ENCODE measurements at regions not wholly inside any gene's neighbourhood (a gene's known extent, or its start where the extent isn't known, plus 50 kb on each side); places are given as distances from the start of the nearest gene placed in this dataset.
"Not testable (repeated sequence)": the region's sequence is repeated elsewhere in the genome, so short reads cannot be mapped to it uniquely, and the experiment has no call there.

GRCh38 chr4:165563851-165564250 is 185.0 kb downstream of the CPE start:
- DNase-seq (ENCODE audit: low read depth, low spot score), result no peak
- POLR2A ChIA-PET, result no interaction called here
- no peak for TF ChIP-seq CTCF (IDR thresholded peaks at IDR 0.05; ENCODE audit: low read depth, low read length)

GRCh38 chr4:165569031-165569430 is 190.2 kb downstream of the CPE start:
- H3K9me3 ChIP-seq (ENCODE audit: control insufficient read depth, insufficient read depth, low read length), result no peaks in the 10 kb centered on the region
- ChIA-PET CTCF (no interaction called here), POLR2A (no interaction called here)
- TF ChIP-seq CTCF (IDR thresholded peaks at IDR 0.05; ENCODE audit: low read depth, low read length), result no peak
- DNase-seq (ENCODE audit: low read depth, low spot score), result no peak
- no peak overlapping the region for H3K4me3 ChIP-seq (ENCODE audit: low read depth, low read length)
- no peak overlapping the region for H3K27ac ChIP-seq (ENCODE audit: low read depth, low read length)
- H3K27me3 ChIP-seq (ENCODE audit: control insufficient read depth, insufficient read depth, low read length), result no peaks in the 10 kb centered on the region

More at GRCh38 chr4:165563851-165564250, 185.0 kb downstream of the CPE start:
- H3K4me3 ChIP-seq (ENCODE audit: low read depth, low read length), result no peak overlapping the region
- H3K27me3 ChIP-seq (ENCODE audit: control insufficient read depth, insufficient read depth, low read length), result no peaks in the 10 kb centered on the region
- no peak overlapping the region for H3K27ac ChIP-seq (ENCODE audit: low read depth, low read length)
- no peaks in the 10 kb centered on the region for H3K9me3 ChIP-seq (ENCODE audit: control insufficient read depth, insufficient read depth, low read length)
- CTCF ChIA-PET, result no interaction called here

GRCh38 chr4:165571476-165571875 is 192.7 kb downstream of the CPE start:
- H3K27ac ChIP-seq (ENCODE audit: low read depth, low read length); H3K4me3 ChIP-seq (ENCODE audit: low read depth, low read length); H3K27me3 ChIP-seq (ENCODE audit: control insufficient read depth, insufficient read depth, low read length); H3K9me3 ChIP-seq (ENCODE audit: control insufficient read depth, insufficient read depth, low read length); POLR2A ChIA-PET; DNase-seq (ENCODE audit: low read depth, low spot score): not testable (repeated sequence)
- CTCF ChIA-PET, result interaction anchor here (0.7 kb wide), 1 partner anchor 408 kb away, joined by 3 read pairs; no protein-coding TSS in a partner anchor

GRCh38 chr4:165580351-165580905 is 201.6 kb downstream of the CPE start:
- Histone ChIP-seq H3K27ac (ENCODE audit: low read depth, low read length) (no peak overlapping the region), H3K4me3 (ENCODE audit: low read depth, low read length) (no peak overlapping the region), H3K9me3 (ENCODE audit: control insufficient read depth, insufficient read depth, low read length) (no peaks in the 10 kb centered on the region), H3K27me3 (ENCODE audit: control insufficient read depth, insufficient read depth, low read length) (no peaks in the 10 kb centered on the region)
- CTCF ChIA-PET, result no interaction called here
- POLR2A ChIA-PET, result no interaction called here
- no peak for TF ChIP-seq CTCF (IDR thresholded peaks at IDR 0.05; ENCODE audit: low read depth, low read length)
- no peak for DNase-seq (ENCODE audit: low read depth, low spot score)

- Histone ChIP-seq H3K9me3 (ENCODE audit: control insufficient read depth, insufficient read depth, low read length) (no peaks in the 10 kb centered on the region), H3K27ac (ENCODE audit: low read depth, low read length) (no peak overlapping the region), H3K27me3 (ENCODE audit: control insufficient read depth, insufficient read depth, low read length) (no peaks in the 10 kb centered on the region), H3K4me3 (ENCODE audit: low read depth, low read length) (no peak overlapping the region)
- ChIA-PET CTCF (no interaction called here), POLR2A (no interaction called here)
- no peak for DNase-seq (ENCODE audit: low read depth, low spot score)
- TF ChIP-seq CTCF (IDR thresholded peaks at IDR 0.05; ENCODE audit: low read depth, low read length), result no peak
These were observed 204.5 kb downstream of the CPE start for GRCh38 chr4:165583341-165583740.

GRCh38 chr4:165584916-165585315 is 206.1 kb downstream of the CPE start:
- Histone ChIP-seq H3K9me3 (ENCODE audit: control insufficient read depth, insufficient read depth, low read length) (no peaks in the 10 kb centered on the region), H3K27me3 (ENCODE audit: control insufficient read depth, insufficient read depth, low read length) (no peaks in the 10 kb centered on the region), H3K4me3 (ENCODE audit: low read depth, low read length) (no peak overlapping the region), H3K27ac (ENCODE audit: low read depth, low read length) (no peak overlapping the region)
- no peak for TF ChIP-seq CTCF (IDR thresholded peaks at IDR 0.05; ENCODE audit: low read depth, low read length)
- no peak for DNase-seq (ENCODE audit: low read depth, low spot score)
- ChIA-PET POLR2A (no interaction called here), CTCF (no interaction called here)
